Stimulated activated CD8-positive, alpha-beta memory T cell treated with anti-CD3 and anti-CD28 coated beads, Interleukin-15, amount 100 ng/mL, for 48 hours (primary cell): ENCODE measurements at regions not wholly inside any gene's neighbourhood (a gene's known extent, or its start where the extent isn't known, plus 50 kb on each side); places are given as distances from the start of the nearest gene placed in this dataset.

Source experiments
- DNase-seq, 2 donors: peaks; one replicate each; pipeline ENCODE4 v3.0.0-alpha.2; 2020; ENCODE audit warnings: low read depth in 2 of 2

DNA sequence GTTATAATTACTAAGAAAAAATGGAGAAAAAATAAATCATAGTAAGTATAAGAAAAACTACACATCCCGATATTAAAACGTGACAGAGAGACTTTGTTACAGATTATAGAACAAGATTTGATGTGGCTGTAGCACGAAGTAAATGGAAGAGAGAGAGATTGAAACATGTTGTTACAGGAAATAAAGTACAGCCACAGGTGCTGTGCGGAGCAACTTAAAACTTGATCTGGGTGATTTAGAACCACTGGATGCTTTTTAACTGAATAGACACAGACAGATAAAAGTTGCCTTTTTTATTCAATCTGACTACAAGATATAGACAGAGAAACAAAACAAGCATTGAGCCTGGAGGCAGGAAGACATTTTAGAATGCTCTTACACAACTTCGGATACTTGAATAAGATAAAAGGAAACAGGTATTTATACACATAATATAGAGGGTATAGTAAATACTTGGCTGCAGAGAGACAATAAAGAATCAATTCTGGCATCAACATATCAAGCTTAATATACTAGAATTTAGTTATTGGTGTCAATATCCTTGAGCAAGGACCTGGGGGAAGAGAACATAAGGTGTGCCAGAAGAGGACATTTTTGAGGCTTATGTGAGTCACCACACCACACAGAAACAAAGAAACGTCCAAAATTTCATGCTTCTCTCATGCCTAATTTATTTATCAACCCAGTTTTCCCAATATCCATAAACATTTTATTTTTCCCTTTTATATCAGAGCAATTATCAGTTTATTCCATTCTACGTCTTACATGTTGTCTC, 548.5 kb downstream of the SLITRK1 start:
- DNase-seq: no peak

DNA sequence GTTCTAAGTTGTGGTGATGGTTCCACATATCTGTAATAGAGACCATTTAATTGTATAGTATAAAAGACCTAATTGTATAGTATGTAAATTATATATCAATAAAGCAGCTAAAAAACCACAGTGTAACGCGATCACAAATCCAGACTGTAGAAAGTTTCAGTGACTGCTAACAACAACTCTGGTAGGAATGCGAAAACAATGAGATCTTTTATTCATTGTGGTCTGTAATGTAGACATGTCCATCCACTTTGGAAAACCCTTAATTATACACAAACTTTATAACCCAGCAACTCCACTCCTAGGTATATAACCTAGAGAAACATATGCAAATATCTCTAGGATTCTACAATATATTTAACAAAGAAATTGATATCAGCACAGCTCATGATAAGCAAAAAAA, 549.5 kb downstream of the SLITRK1 start:
- no peak for DNase-seq

DNA sequence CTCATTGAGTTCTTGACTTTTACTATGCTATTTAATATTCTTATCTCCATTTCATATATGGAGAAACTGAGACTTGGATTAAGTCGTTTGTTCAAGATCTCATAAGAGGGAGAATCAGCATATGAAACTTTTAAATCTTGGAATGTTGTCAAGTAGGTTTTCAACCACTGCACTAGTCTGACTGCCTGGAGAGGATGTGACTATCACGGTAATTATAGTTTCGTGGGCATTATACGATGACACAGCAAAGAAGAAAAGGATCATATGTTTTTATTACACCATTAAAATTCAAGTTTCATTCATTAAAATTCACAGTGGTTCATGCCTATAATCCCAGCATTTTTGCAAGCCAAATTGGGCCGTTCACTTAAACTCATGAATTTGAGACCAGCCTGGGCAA, 555.2 kb downstream of the SLITRK1 start:
- no peak for DNase-seq

DNA sequence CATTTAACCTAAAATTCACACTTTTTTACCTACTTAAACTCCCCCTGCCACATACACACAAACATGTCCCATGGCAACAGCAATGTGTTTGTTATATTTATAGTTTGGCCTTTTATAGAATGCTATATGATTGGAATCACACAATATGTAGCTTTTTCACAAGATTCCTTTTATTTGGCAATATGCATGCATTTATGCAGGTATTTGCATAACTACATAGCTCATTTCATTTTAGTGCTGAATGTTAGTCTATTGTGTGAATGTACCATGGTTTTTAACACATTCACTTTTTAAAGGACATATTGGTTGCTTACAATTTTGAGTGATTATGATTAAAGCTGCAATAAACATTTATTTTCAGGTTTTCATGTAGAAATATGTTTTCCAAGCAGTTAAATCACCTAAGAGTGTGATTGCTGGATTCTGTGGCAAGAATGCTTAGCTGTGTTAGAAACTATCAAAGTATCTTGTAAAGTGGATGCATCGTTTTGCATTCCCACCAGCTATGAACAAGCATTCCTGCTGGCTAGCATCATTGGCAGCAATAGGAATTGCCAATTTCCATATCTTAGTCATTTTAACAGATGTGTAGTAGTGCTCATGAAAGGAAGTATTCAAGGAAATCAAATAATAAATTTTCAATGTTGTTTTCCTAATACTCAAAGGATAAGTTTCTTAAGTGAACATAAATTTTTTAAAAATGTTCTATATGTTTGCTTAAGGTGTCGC, 557.0 kb downstream of the SLITRK1 start:
- DNase-seq: no peak

DNA sequence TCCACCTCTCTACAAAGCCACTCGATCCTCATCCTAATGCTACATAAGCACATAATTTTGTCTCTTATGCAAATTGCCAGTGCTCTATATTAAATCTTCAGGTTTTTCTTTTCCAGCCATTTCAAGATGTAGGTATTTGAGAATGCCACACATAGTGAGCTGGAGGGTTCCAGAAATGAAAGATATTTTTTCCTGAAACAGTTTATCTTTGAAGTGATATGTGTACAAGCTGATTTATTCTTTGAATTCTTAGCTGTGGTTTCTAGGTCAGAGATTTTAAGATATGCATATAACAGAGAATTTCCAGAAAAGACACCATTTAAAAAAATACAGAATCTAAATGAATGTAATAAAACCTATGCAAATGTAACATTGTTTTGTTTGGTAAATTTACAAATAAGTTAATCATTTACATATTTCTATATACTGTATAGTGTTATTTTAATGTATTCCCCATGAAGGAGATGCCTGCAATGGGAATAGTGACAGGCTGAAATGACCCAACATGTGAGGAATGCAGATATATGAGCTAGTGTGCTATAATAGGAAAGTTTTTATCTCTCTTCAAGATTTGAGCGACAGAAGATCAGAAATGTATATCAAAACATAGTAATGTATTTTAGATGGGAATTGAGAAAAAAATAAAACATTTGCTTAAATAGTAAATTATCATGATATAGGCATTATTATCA, 570.2 kb downstream of the SLITRK1 start:
- no peak for DNase-seq

DNA sequence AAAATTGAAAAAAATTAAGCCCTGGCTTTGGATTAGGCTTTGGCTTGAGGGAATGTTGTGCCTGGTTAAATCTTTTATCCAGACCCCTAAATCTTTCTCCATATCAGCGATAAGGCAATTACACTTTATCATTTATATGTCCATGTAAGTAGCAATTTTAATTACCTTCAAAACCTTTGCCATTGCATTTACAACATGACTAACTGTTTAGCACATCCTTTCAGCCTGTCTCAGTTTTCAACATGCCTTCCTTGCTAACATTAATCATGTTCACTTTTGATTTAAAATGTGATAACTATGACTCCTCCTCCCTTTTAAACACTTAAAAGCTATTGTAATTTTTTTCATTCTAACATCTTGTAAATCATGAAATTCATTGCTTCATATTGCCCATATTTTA, 583.7 kb downstream of the SLITRK1 start:
- DNase-seq: no peak

DNA sequence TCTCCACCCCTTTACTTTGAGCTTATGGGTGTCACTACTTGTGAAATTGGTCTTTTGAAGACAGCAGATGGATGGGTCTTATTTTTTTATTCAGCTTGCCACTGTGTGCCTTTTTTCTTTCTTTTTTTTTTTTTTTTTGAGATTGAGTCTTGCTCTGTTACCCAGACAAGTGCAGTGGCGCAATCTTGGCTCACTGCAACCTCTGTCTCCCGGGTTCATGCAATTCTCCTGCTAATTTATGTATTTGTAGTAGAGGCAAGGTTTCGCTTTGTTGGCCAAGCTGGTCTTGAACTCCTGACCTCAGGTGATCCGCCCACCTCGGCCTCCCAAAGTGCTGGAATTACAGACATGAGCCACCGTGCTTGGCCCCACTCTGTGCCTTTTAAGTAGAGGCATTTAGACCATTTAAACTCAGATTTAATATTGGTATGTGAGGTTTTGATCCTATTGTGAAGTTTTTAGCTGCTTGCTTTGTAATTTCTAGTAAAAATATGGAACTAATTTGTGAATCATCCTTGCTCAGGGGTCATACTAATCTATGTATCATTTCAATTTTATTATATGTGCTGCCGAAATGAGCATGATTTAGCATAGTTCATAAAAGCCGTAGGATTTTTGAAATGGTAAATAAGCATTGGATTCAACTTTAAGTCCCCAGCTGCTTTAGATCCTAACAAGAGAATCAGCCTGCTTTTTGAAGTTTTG, 584.5 kb downstream of the SLITRK1 start:
- no peak for DNase-seq

DNA sequence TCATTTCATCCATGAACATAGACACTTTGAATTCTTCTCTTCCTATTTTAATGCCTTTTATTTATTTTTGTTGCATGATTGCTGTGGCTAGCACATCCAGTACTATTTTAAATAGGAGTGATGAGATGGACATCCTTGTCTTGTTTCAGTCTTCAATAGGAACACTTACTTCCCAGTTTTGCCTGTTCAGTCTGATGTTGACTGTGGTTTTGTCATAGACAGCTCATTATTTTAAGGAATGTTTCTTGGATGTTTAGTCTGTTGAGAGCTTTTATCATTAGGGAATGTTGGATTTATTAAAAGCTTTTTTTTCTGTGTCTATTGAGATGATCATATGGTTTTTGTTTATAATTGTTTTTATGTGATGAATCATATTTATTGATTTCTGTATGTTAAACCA, 586.6 kb downstream of the SLITRK1 start:
- DNase-seq: no peak

DNA sequence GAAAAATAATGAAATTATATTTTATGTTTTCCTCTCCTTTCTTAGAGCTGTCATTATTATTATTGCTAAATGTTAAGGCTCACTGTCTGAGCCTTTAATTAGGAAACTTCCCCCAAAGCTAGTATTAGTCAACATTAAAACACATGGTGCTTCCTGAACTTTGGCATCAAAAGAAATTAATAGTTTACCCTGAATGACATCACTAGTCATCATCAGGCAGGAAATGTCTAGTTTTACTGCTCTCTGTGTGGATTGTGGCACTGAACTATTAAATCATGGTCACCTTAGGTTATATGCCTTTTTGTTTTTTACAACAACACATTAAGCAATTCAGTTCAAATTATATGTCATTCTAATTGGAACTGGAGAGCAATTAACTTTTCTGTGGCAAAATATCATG, 595.5 kb downstream of the SLITRK1 start:
- no peak for DNase-seq

DNA sequence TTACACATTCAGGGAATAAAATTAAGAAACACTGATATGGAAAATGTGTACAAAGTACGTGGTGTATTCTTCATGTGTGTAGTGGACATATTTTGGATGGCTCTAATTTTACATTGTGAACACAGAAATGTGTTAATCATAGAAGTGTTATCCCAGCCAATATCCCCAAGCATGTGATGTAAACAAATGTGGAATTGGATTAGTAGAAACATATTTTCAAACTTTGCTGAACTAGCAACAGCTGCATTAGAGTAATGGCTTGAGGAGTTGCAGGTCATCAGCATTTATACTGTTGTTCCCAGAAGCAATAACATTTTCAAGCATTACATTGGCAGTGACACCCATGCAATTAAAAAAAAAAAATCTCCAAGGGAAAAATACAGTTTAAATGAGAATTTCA, 600.6 kb downstream of the SLITRK1 start:
- DNase-seq: no peak

DNA sequence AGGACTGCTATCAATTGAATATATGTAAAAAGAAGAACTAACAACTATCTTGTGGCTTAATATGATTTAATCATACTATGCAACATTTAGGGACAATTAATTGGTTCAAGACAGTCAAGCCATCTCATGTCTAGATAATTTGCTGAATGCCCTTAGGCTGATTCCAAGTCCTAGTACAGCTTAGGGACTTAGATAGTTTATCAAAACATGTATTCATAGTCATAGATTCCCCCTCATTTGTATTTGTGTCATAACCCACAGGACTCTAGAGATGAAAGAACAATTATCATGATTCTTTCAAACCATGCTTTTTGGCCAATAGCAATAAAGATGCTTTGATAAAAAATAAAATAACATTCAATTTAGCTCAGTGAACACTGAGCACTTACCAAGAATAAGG, 607.6 kb downstream of the SLITRK1 start:
- no peak for DNase-seq

DNA sequence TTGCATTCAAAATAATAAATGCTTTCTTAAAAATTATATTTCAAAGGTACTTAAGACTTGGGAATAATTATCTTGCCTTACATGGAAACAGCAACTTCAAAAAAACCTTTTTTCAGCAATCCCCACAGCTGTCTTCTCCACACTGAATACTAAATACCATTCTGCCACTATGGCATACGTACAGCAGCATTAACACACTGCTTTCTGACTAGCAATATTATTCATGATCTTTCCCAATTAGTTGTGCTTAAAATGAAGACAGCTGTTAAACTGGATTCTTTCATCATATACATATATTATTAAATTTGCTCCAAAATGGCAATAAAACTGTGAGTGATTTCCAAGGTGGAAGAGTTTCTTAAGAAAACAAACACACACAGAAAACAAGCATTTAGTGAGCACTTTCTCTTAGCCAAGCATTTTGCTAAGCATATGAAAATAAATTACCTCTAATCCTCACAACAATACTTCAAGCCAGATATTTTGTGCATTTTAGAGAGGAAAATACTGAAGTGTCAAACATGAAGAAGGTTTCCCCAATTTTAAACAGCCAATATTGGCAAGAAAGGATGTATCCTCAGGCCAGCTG, 609.5 kb downstream of the SLITRK1 start:
- DNase-seq: no peak

DNA sequence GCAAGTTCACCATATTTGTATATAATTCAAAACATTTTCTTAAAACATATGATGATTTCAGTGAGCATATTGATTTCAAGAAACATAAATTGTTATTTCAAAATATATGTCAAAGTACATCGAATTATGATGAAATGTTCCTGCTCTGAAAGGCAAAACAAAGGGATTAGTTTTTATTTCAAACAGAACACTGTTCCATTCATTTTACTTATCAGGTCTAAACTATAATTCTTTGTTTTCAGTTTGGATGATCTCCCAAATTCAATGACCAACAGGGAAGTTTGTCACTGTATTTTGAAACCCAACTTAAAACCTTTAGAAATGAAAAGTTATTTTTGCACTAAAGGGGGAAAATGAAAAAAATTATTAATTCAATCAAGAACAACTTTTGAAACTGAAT, 610.2 kb downstream of the SLITRK1 start:
- DNase-seq: no peak

DNA sequence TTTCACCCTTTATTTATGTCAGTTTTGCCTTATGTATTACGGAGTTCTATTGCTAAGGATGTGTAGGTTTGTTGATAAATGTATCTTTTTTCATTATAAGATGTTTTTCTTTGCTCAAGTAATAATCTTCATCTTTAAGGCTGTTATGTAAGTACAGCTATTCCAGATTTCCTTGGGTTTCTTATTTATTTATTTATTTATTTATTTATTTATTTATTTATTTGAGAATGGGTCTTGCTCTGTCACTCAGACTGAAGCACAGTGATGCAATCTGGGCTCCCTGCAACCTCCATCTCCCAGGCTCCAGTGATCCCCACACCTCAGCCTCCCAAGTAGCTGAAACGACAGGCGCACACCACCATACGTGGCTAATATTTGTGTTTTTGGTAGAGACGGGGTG, 617.0 kb downstream of the SLITRK1 start:
- DNase-seq: no peak

DNA sequence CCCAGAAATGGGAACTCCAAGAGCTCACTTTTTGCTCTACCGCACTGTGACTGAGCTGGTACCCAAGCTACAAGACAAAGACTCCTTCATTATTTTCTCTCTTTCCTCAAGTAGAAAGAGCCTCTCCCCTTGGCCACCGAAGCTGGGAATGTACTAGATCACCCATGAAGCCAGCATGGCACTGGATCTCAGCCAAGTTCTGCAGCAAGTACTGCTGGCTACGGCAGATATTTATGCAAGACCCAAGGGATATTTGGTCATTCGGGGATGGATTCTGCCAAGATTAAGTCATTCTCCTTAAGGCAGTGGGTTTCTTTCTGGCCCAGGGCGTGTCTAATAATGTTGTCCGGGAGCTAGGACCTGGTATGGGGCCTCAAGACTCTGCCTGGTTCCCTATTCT, 633.5 kb downstream of the SLITRK1 start:
- no peak for DNase-seq

DNA sequence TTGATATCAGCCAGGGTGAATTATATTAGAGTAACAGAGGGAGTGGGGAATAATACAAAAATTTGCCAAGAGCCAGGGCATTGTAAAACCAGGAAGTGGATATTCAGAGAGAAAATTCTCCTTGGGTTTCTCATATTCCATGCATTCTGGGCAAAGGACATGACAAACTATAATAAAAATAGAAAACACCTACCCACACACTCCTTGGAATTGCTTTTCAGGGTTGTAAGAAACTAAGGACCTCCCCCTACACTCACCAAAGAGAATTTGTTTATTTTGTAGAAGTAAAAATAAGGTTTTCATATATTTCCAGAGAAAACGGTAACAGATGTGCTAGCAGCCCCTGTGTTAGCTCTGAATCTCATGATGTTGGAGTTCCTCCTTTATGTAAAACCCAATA, 649.6 kb downstream of the SLITRK1 start:
- DNase-seq: no peak

DNA sequence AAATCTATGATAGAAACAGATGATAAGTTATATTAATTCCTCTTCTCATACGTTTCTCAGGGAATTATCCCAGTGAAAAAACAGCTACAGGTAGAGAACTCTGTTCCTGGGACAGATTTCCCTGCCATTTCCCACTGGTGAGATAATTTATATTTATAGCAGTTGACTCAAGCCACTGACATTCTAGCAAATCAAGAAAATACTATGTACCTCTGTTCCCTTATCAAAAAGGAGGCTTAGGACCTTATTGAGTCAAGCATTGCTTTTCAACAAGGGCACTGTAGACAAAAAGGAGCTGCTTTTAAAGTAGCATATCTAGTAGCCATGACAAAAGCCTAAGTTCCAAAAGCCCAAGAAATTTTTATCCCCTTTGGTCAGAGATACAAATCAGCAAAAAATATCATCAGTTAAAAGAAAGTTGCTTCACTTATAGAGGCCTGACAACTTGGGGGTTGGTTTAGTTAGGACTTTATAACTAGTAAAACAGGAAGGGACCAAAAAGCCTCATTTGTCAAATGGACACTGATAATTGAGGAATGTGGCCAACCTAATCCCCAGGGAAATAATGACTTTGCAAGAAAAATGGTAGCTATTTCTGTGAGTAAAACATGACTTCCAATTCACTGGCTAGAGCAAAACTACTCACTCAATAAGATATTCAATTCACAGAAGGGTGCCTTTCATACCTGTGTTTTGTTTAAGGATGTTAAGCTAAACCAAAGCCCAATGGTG, 652.5 kb downstream of the SLITRK1 start:
- no peak for DNase-seq

DNA sequence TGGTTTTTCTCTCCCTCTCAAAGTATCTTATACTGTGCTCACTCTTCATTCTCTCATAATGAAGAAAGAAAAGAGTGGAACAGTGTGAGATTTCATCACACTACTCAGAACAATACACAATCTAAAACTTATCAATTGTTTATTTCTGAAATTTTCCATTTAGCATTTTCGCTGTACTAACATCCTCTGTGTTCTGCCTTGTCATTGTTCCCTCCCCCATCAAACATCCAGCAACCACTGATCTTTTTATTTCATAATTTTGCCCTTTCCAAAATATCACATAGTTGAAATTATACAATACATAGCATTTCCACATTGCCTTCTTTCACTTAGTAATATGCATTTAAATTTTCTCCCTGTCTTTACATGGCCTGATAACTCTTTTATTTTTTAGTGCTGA, 658.7 kb downstream of the SLITRK1 start:
- DNase-seq: no peak

DNA sequence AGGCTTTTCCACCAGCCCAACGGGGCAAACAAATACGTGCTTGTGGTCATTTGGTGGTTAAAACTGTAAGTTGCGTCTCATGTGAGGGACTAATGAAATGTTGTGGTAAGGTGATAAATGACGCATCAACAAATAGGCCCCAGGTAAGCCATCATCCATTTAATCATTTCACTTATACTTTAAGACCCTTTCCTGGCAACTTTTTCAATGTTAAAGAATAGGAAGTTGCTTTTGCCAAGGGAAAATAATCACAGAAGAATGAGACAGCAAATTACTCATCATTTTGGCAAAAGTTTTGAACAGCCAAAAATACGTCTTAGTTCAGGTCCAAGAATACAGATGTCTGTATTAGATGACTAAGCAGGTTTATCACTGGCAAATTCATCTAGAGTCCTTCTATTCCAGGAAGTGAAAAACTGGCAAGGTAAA, 660.4 kb downstream of the SLITRK1 start:
- DNase-seq: no peak

DNA sequence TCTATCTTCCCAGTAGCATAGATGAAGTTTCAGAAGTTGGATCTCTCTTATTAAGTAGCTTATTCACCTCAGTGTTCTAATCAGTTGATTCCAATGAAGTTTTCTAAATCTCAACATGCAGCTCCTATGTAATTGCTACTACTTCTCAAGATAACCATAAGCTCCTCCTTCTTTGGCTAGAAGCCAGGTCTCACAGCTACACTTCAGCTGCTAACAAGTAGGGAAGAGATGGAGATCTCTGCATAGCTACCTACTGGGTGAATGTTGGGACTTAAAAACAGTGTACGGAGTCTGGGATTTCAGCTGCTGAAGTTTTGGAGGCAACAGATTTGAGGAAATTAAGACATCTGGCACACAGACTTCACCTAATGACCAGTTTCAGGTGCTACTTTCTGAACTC, 661.0 kb downstream of the SLITRK1 start:
- DNase-seq: no peak

DNA sequence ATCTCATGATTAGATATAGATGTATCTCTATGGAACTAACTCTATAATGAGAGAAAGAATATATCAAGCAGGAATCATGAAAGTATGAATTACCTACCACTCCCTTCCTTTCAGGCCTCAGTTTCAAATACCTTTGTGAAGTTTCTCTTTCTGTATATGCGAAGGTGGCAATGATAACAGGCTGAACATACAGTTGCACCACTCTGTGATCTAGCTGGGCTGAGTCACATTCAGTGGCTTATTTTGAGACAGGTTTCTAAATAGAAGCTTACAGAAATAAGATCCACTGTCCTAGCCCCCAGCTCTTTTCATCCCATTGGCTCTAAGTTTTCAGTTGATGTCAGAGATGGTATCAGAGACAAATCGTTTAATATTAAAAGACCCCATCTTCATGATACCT, 662.0 kb downstream of the SLITRK1 start:
- no peak for DNase-seq
